BJ (cell line): ENCODE measurements at regions not wholly inside any gene's neighbourhood (a gene's known extent, or its start where the extent isn't known, plus 50 kb on each side); places are given as distances from the start of the nearest gene placed in this dataset.

Experiments
- CTCF ChIA-PET: fragments of 350-600 bp; formaldehyde crosslinking; extraction: SDS; loops from one replicate; lab custom pipeline; 2021; ENCODE audit warnings: antibody characterized with exemption, inconsistent platforms; lab: Yijun Ruan, JAX
- POLR2A ChIA-PET: fragments of 300-600 bp; sonication (Branson Sonifier 250); formaldehyde crosslinking; extraction: SDS; loops from one replicate; lab custom pipeline; 2021; ENCODE audit warnings: antibody characterized with exemption; lab: Charles Lee
- DNase-seq: peaks from one replicate; pipeline ENCODE4 v3.0.0-alpha.2; 2011; ENCODE audit warnings: low read depth
- H3K27me3 ChIP-seq: 2 replicates; pipeline ENCODE4 v1.6.0; 2011; ENCODE audit warnings: low read length; ENCODE audit not compliant: control insufficient read depth, insufficient read depth
- H3K36me3 ChIP-seq: 2 replicates; pipeline ENCODE4 v1.5.1; 2011; ENCODE audit warnings: low read length; ENCODE audit not compliant: control insufficient read depth, insufficient read depth
- H3K4me3 ChIP-seq: 2 replicates; pipeline ENCODE4 v1.5.1; 2011; ENCODE audit warnings: low read depth, mild to moderate bottlenecking, control low read depth, low read length
- CTCF ChIP-seq: IDR thresholded peaks from 2 replicates; pipeline ENCODE4 v1.5.1; 2011; ENCODE audit warnings: low read depth, mild to moderate bottlenecking, control low read depth, inconsistent platforms, low read length, moderate library complexity; ENCODE audit not compliant: insufficient read depth

- no peak for TF ChIP-seq CTCF
- no peaks in the 10 kb centered on the region for H3K27me3 ChIP-seq
- H3K36me3 ChIP-seq, result no peaks in the 10 kb centered on the region
- DNase-seq, result no peak
- ChIA-PET POLR2A (no interaction called here), CTCF (no interaction called here)
- no peak overlapping the region for H3K4me3 ChIP-seq
Measured at GRCh38 chr5:174552428-174552827, 172.0 kb upstream of the MSX2 start.

DNA sequence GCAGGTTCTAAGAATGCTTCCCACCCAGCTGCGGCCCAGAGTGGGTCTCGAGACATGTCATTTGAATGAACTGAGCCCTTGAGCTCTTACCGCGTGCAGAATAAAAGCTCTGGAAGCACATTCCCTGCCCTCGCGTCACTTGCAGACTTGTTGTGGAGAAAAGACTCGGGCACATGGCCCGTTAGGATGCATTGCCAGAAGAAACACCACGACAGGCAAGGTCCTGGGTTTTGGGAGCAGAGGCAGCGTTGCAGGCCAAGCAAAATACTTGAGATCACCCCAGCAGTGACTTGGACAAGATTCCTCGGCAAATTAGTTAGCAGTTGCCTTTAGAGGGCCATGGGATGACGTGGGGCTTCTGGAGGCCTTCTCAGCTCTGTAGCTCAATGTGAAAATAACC lies 170.8 kb upstream of the MSX2 start:
- H3K4me3 ChIP-seq, result no peak overlapping the region
- ChIA-PET POLR2A (no interaction called here), CTCF (no interaction called here)
- no peak for DNase-seq
- H3K36me3 ChIP-seq, result no peaks in the 10 kb centered on the region
- no peak for TF ChIP-seq CTCF
- H3K27me3 ChIP-seq, result no peaks in the 10 kb centered on the region

DNA sequence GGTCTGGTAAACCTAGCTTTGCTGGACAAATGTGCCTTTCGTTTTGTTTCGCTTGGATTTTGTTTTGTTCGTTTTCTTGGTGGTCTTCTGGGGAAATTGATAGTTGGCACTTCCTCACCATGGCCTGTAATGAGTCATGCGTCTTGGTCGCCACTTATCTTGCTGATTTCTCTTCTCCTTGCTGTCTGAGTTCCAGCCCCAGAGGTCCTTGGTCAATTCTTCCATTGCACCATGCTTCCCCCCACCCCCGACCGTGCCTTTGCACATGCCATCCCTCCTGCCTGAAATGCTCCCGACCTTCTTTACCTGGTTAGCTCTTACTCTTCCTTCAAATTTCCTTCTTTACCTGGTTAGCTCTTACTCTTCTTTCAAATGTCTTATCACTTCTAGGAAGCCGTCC lies 168.7 kb upstream of the MSX2 start:
- TF ChIP-seq CTCF, result no peak

GRCh38 chr5:174556756-174557155 lies 167.6 kb upstream of the MSX2 start:
- Histone ChIP-seq H3K36me3 (no peaks in the 10 kb centered on the region), H3K4me3 (no peak overlapping the region), H3K27me3 (no peaks in the 10 kb centered on the region)
- ChIA-PET POLR2A (no interaction called here), CTCF (no interaction called here)
- no peak for TF ChIP-seq CTCF
- DNase-seq, result no peak

More for the DNA sequence above, 168.7 kb upstream of the MSX2 start:
- Histone ChIP-seq H3K27me3 (no peaks in the 10 kb centered on the region), H3K36me3 (no peaks in the 10 kb centered on the region), H3K4me3 (no peak overlapping the region)
- ChIA-PET CTCF (no interaction called here), POLR2A (no interaction called here)
- DNase-seq, result no peak

GRCh38 chr5:174558190-174558589 lies 166.2 kb upstream of the MSX2 start:
- Histone ChIP-seq H3K27me3 (no peaks in the 10 kb centered on the region), H3K36me3 (no peaks in the 10 kb centered on the region), H3K4me3 (no peak overlapping the region)
- ChIA-PET POLR2A (no interaction called here), CTCF (no interaction called here)
- DNase-seq, result no peak
- TF ChIP-seq CTCF, result no peak
